Adipocyte (in vitro differentiated cells): ENCODE measurements at regions not wholly inside any gene's neighbourhood (a gene's known extent, or its start where the extent isn't known, plus 50 kb on each side); places are given as distances from the start of the nearest gene placed in this dataset.

Experiments
- DNase-seq: peaks from one replicate; pipeline ENCODE4 v3.0.0-alpha.2; 2015; ENCODE audit warnings: low read depth
- H3K27me3 ChIP-seq: replicated peaks from 2 replicates; pipeline ENCODE4 v1.7.0; 2013; ENCODE audit warnings: mild to moderate bottlenecking, low read length, moderate library complexity; ENCODE audit not compliant: control insufficient read depth, insufficient read depth
- H3K36me3 ChIP-seq: 2 replicates; pipeline ENCODE4 v1.7.0; 2013; ENCODE audit warnings: low read length, mild to moderate bottlenecking, moderate library complexity; ENCODE audit not compliant: control insufficient read depth, insufficient read depth, severe bottlenecking
- H3K4me1 ChIP-seq: 2 replicates; pipeline ENCODE4 v1.7.0; 2013; ENCODE audit warnings: mild to moderate bottlenecking, low read length, moderate library complexity; ENCODE audit not compliant: control insufficient read depth, insufficient read depth
- H3K4me3 ChIP-seq: 2 replicates; pipeline ENCODE4 v1.7.0; 2013; ENCODE audit warnings: mild to moderate bottlenecking, low read length, moderate library complexity
- H3K9ac ChIP-seq: 2 replicates; pipeline ENCODE4 v1.7.0; 2013; ENCODE audit warnings: mild to moderate bottlenecking, low read length, moderate library complexity
- H3K9me3 ChIP-seq: 2 replicates; pipeline ENCODE4 v1.7.0; 2013; ENCODE audit warnings: mild to moderate bottlenecking, low read length, moderate library complexity; ENCODE audit not compliant: control insufficient read depth

GRCh38 chr6:169866668-169867521 is 115.5 kb downstream of the ERMARD start:
- peaks cover 5% of the 10 kb centered on the region for H3K9me3 ChIP-seq
- no peak overlapping the region for H3K9ac ChIP-seq
- no peaks in the 10 kb centered on the region for H3K36me3 ChIP-seq
- H3K4me1 ChIP-seq, result no peaks in the 10 kb centered on the region
- H3K27me3 ChIP-seq, result peaks cover 14% of the 10 kb centered on the region
- no peak for DNase-seq
- H3K4me3 ChIP-seq, result no peak overlapping the region

- Histone ChIP-seq H3K36me3 (no peaks in the 10 kb centered on the region), H3K4me3 (no peak overlapping the region), H3K9ac (no peak overlapping the region), H3K9me3 (peaks cover 5% of the 10 kb centered on the region), H3K4me1 (no peaks in the 10 kb centered on the region), H3K27me3 (peaks cover 14% of the 10 kb centered on the region)
- no peak for DNase-seq
Observed at GRCh38 chr6:169866140-169866534, 114.7 kb downstream of the ERMARD start.

- H3K36me3 ChIP-seq, result no peaks in the 10 kb centered on the region
Observed at GRCh38 chr6:169865346-169866139, 114.1 kb downstream of the ERMARD start.

GRCh38 chr6:169864148-169865020 is 113.0 kb downstream of the ERMARD start:
- Histone ChIP-seq H3K27me3 (peaks cover 14% of the 10 kb centered on the region), H3K9me3 (no peaks in the 10 kb centered on the region), H3K4me1 (no peaks in the 10 kb centered on the region), H3K4me3 (no peak overlapping the region), H3K9ac (no peak overlapping the region), H3K36me3 (no peaks in the 10 kb centered on the region)
- DNase-seq, result no peak

More at GRCh38 chr6:169865346-169866139, 114.1 kb downstream of the ERMARD start:
- no peak for DNase-seq
- Histone ChIP-seq H3K4me3 (no peak overlapping the region), H3K9ac (no peak overlapping the region), H3K27me3 (peaks cover 14% of the 10 kb centered on the region), H3K4me1 (no peaks in the 10 kb centered on the region), H3K9me3 (no peaks in the 10 kb centered on the region)

GRCh38 chr6:169863710-169864109 is 112.3 kb downstream of the ERMARD start:
- no peaks in the 10 kb centered on the region for H3K4me1 ChIP-seq
- no peak for DNase-seq
- peaks cover 14% of the 10 kb centered on the region for H3K27me3 ChIP-seq
- no peaks in the 10 kb centered on the region for H3K36me3 ChIP-seq
- no peak overlapping the region for H3K9ac ChIP-seq
- no peak overlapping the region for H3K4me3 ChIP-seq
- H3K9me3 ChIP-seq, result no peaks in the 10 kb centered on the region

- H3K27me3 ChIP-seq, result peaks cover 10% of the 10 kb centered on the region
- no peak for DNase-seq
- peaks cover 2% of the 10 kb centered on the region for H3K9me3 ChIP-seq
- no peaks in the 10 kb centered on the region for H3K36me3 ChIP-seq
- H3K4me1 ChIP-seq, result no peaks in the 10 kb centered on the region
- H3K9ac ChIP-seq, result no peak overlapping the region
- no peak overlapping the region for H3K4me3 ChIP-seq
Observed at GRCh38 chr6:169862892-169863525, 111.6 kb downstream of the ERMARD start.

- peaks cover 9% of the 10 kb centered on the region for H3K27me3 ChIP-seq
- no peak for DNase-seq
- H3K36me3 ChIP-seq, result no peaks in the 10 kb centered on the region
- H3K4me1 ChIP-seq, result no peaks in the 10 kb centered on the region
- peaks cover 10% of the 10 kb centered on the region for H3K9me3 ChIP-seq
- no peak overlapping the region for H3K9ac ChIP-seq
- no peak overlapping the region for H3K4me3 ChIP-seq
Observed at GRCh38 chr6:169862043-169862891, 110.8 kb downstream of the ERMARD start.

GRCh38 chr6:169861431-169862042 is 110.1 kb downstream of the ERMARD start:
- H3K4me1 ChIP-seq, result no peaks in the 10 kb centered on the region
- H3K36me3 ChIP-seq, result no peaks in the 10 kb centered on the region
- no peak overlapping the region for H3K4me3 ChIP-seq
- H3K27me3 ChIP-seq, result peaks cover 3% of the 10 kb centered on the region
- DNase-seq, result no peak
- no peak overlapping the region for H3K9ac ChIP-seq
- H3K9me3 ChIP-seq, result peaks cover 11% of the 10 kb centered on the region

- Histone ChIP-seq H3K27me3 (no peaks in the 10 kb centered on the region), H3K4me3 (no peak overlapping the region), H3K4me1 (no peaks in the 10 kb centered on the region), H3K9me3 (peaks cover 11% of the 10 kb centered on the region), H3K9ac (no peak overlapping the region), H3K36me3 (no peaks in the 10 kb centered on the region)
- DNase-seq, result no peak
Observed at GRCh38 chr6:169859978-169860703, 108.7 kb downstream of the ERMARD start.
